HG03354 (cell line): ENCODE measurements at regions not wholly inside any gene's neighbourhood (a gene's known extent, or its start where the extent isn't known, plus 50 kb on each side); places are given as distances from the start of the nearest gene placed in this dataset.
"Not testable (repeated sequence)": the region's sequence is repeated elsewhere in the genome, so short reads cannot be mapped to it uniquely, and the experiment has no call there.

Experiments
- ATAC-seq: cut with Tn5 transposase; IDR thresholded peaks from one replicate; pipeline ENCODE4 v1.9.1; 2021; ENCODE audit warnings: mild to moderate bottlenecking; ENCODE audit not compliant: unreplicated experiment, poor library complexity, severe bottlenecking

DNA sequence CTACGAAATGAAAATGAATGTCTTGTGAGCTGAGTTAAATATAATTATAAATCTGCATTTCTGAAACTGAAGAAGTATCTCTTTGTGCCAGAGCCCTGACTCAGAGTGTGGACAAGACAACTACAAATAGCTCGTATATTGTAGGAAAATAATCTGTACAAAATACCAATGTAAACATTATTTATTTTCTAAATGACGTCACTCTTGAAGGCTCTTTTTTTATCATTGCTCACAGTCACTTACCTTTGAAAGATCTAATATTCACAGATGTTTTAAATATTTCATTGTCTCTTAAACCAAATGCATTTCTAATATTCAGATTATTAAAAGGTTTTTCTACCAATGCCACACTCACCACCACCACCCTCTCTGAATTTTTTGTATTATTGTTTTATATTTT lies 226.1 kb downstream of the SLCO4C1 start:
- ATAC-seq = no peak

DNA sequence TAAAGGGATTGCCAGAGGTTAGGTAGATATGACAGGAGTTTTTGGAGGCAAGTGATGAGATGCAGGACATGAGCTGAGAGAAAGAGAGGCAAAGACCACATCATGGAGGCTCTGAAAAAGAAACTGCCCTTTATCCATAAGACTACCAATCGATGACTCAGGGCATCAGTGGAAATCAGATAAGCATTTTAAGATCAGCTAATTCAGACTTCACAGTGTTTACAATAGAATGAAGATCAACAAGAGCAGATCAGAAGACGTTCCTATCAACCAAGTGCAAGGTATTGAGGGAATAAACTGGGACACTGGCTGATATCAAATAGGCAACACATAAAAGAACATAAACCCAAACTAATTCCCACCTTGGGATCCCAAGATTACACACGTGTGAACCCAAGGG lies 227.2 kb downstream of the SLCO4C1 start:
- no peak for ATAC-seq

DNA sequence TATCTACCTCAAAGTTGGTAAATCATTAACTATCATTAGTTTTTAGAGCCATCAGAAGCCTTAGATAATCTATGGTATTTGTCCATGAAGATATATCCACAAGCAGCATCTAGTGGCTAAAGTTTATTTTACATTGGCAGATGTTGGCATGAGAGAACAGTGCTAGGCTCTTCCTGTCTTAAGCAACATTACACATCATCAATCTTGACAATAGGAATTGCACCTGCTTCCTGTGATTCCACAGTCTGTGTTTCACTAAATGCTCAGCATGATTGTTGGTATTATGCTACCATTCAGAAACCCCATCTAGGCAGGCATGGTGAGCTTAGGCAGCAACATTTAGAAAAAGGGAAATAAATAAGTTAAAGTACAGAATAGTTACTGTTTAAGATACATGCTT lies 246.6 kb downstream of the SLCO4C1 start:
- no peak for ATAC-seq

DNA sequence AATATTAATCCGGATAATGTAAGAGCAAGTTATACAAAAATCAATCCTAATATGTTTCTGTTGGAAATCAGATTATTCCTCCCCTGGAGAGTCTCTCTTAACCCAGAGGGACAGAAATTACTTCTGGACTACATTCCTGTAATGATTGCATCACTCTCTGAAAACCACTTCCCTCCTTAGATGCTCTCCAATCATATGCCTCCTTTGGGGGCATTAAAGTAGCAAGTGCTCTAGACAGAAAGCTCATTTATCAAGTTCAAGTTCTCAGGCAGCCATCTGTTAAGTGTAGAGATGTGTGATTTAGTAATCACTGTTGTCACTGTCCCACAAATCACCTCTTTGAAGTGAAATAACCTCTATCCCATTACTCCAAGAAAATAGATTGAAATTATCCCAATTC lies 247.1 kb downstream of the SLCO4C1 start:
- ATAC-seq = no peak

DNA sequence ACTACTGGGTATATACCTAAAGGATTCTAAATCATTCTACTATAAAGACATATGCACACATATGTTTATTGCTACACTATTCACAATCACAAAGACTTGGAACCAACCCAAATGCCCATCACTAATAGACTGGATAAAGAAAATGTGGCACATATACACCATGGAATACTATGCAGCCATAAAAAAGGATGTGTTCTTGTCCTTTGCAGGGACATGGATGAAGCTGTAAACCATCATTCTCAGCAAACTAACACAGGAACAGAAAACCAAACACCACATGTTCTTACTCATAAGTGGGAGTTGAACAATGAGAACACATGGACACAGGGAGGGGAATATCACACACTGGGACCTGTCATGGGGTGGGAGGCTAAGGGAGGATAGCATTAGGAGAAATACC lies 249.0 kb downstream of the SLCO4C1 start:
- not testable (repeated sequence) for ATAC-seq

DNA sequence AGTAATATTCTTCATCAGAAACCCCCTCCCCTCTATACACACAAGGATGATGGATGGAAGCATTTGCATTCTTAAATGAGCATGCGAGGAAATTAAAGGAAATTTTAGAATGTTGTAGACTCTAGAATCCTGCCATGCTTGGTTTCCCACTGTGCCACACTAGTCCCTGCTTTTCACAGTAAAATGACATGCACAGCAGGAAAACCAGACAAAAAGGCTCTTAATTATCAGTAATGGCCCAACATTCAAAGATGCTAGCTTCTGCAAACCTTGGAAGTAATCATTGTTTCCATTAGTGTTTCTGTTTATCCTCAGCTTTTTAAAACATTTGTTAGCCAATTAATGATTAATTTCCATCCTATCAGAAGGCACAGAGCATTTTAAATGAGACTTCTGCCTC lies 255.8 kb downstream of the SLCO4C1 start:
- no peak for ATAC-seq

DNA sequence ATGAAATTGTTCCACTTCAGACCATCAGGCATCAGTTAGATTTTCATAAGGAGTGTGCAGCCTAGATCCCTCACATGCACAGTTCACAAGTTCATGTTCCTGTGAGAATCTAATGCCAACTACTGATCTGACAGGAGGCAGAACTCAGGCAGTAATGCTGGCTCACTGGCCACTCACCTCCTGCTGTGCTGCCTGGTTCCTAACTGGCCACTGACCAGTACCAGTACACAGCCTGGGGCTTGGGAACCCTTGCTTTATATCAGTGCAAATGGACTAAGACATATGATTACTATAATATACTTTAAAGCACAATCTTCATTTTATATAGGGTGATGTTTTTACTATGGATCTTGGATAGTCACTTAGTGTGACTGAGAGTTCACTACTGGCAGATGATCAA lies 259.2 kb downstream of the SLCO4C1 start:
- no peak for ATAC-seq

DNA sequence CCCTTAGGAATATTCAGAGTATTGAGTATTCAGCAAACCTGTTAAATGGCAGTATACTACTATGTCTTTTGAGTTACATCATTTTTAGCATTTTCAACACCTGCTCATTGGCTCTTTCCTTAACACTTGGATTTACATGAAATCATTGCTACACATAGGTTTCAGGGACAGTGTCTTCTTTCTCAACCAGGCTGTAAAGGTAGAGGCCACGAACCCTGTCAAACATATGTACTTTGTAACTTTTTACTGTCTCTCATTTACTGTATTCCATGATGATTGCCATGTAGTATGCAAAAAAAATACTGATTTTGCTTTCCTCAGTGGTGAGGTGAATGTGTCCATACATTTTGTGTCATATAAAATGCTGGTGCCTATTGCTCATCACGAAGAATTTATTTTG lies 264.4 kb downstream of the SLCO4C1 start:
- ATAC-seq = no peak

DNA sequence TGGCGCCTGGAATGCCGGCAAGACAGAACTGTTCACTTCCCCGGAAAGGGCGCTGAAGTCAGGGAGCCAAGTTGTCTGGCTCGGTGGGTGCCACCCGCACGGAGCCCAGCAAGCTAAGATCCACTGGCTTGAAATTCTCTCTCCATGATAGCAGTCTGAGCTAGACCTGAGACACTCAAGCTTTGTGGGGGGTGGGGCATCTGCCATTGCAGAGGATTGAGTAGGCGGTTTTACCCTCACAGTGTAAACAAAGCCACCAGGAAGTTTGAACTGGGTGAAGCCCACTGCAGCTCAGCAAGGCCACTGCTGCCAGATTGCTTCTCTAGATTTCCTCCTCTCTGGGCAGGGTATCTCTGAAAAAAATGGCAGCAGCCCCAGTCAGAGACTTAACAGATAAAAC lies 277.4 kb downstream of the SLCO4C1 start:
- ATAC-seq = no peak

DNA sequence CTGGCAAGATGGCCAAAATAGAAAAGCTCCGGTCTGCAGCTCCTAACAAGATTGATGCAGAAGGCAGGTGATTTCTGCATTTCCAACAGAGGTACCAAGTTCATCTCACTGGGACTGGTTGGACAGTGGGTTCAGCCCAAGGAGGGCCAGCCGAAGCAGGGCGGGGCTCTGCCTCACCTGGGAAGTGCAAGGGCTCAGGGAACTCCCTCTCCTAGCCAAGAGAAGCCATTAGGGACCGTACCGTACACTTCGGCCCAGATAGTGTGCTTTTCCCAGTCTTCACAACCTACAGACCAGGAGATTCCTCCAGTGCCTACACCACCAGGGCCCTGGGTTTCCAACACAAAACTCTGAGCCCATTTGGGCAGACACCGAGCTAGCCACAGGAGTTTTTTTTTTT lies 277.8 kb downstream of the SLCO4C1 start:
- ATAC-seq = no peak

DNA sequence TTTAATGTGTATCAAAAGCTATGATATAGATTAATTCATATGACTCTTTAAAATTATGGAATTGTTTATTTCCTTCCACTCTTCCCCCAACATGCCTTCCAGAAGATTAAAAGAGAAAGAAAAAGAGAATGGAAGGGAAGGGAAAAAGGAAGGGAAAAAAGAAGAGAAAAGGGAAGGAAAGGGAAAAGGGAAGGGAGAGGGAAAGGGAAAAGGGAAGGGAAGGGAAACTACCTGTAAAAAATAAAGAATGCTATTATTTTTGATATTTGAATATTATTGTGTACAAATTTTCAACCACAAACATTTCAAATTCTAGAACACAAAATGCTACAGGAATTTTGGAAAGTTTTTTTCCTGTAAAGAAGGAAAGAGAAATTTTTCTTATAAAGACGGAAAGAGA lies 281.7 kb downstream of the SLCO4C1 start:
- ATAC-seq = no peak

DNA sequence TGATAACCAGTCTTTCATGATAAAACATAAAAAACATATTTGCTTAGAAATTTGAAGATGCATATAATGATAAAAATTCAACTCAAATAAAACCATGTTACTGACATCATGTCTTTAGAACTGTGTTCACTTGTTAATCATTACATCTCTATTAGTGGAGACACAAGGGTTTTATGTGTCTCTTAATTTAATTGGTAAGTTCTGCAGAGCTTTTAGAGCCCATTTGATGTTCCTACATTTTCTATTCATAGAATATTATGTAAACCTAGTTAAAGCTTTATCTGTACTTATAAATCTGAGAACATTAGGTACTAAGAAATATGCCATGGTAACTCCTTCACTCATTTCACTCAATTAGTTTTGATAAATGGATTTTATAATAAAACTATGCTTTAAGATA lies 285.4 kb downstream of the SLCO4C1 start:
- no peak for ATAC-seq

DNA sequence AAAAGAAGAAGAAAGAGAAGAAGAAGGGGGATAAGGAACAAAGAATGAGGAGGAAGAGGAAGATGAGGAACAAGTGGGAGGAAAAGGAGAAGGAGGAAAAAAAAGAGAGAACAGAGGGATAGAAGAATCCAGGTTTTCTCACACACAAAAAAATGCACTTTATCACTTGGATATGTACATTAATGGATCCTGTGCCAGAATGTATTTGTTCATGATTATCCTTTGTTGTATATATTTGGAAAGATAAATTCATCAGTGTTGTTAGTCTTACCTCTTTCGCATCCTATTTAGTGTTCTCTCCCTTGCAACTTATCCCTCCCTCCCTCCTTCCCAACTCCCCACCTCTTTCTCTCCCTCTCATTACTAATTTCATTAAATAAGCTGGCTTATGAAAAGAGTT lies 298.8 kb downstream of the SLCO4C1 start:
- no peak for ATAC-seq

DNA sequence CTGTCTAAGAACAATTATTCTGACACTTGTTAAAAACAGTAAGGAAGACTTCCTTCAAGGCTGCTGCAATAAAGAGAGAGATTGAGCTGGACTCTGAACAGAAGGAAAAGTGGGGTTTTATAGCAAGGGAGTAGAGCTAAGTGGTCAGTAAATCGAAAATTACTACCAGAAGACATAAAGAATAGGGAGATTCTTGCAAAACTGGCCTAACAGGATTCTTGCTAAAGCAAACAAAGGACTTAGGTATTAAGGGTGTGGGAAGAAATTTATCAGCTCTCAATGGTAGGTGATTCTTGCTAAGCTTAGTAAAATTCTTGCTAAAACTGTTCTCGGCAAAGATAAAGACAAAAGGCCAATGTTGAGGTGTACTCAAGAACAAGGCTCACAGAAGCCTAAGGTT lies 300.5 kb downstream of the SLCO4C1 start:
- no peak for ATAC-seq

DNA sequence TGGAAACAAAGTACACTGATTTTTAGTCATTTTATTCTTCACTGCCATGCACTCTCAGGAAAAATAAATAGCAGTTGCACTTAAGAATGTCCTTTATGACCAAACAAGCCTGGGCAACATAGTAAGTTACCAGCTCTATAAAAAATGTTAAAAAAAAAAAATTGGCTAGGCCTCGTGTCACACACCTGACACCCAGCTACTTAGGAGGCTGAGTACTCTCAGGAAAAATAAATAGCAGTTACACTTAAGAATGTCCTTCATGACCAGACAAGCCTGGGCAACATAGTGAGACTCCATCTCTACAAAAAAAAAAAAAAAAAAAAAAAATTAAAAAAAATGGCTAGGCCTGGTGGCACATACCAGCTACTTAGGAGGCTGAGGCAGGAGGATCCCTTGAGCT lies 304.6 kb downstream of the SLCO4C1 start:
- ATAC-seq = no peak

DNA sequence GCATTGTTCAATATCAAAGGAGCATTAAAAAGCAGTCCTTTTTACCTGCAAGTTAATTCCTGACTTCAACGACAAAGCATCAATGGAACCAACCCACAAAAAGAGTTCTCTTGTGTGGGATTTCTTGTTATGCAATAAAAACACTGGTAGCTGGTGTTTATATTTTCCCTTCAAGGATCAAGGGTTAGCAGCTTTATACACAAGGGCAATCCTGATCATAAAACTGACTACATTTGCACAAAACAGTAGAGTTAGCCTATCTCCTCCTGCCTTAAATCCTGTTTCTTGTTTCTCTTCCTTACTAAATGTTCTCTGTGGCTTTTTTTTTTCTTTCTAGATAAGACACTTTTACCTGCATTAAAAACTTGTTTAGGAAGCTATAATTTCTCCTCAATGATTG lies 306.4 kb downstream of the SLCO4C1 start:
- no peak for ATAC-seq

DNA sequence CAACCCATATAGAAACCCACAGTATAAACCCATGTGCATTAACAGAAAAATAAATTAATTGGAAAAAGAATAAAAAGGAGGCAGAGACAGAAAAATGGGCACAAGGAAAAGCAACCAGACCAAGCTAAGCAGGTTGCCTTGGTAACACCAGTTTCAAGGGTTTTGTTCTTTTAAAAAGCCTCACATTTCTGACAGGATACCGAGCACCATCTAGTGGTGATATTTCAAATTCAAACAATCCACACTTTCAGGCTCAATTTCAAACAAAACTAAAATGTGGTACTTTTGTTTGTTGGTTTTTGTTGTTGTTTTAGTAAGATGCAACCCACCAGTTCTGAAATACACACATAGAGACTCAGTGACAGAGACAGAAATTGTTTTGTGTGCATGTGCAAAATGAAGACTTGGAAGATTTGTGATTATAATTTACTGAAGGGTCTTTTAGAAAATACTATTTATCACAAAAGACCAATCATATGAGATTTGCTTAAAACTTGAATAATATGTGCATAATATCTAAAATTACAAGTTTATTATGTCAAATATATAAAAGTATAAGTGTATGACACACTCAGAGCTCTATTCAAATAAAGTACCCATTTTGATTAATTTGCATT lies 318.2 kb downstream of the SLCO4C1 start:
- peak; percentile 96 for ATAC-seq

DNA sequence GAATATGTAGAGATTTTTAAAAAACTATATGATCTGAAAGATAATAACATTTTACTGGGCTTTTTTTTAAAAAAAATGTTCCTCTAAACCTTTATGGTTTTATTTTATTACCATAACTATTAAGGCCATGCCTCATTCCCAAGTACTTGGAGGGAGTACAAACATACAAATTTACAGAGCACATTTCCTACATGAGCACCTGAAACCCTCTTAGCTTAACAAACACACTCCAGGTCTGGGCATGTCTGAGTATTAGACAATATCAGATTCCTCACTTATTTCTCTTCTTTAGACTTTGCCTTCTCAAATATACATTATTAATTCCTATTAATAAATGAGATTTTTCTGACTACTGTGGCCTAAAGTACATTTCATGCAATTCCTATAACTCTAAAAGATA lies 319.2 kb downstream of the SLCO4C1 start:
- no peak for ATAC-seq

DNA sequence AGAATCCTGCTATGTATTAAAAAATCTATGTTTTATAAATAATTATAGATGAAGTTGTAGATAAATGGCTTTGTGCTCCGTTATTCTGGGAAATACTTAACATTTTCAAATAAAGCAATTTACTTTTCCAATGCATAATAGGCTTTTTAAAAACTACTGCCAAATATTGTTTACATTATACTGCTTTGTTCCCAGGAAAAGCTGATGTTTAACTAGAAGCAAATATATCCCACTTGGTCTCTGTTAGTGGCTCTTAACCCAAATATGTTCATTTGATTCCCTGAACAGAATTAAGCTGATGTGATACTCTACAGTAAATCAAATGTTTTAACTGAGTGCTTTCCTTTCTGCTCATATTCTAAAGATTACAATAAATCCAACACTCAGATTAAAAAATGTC lies 326.3 kb downstream of the SLCO4C1 start:
- no peak for ATAC-seq

DNA sequence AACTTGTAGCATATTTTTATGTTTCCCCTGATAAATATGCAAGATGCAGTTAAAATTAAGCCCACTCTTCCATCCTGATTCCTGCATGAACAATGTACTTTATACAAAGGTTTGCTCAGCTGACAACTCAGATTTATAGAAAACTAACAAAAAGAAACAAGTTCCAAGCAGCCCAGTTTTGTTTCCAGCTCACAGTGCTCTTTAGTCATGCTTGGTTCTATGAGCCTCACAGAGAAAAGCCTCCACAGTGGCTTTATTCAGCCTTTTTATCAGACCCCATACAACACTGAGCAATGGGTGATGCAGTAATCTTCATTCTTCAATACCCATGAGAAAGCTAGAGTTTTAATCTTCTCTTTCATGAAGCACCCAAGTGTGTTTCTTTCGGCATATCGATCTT lies 329.6 kb downstream of the SLCO4C1 start:
- no peak for ATAC-seq

DNA sequence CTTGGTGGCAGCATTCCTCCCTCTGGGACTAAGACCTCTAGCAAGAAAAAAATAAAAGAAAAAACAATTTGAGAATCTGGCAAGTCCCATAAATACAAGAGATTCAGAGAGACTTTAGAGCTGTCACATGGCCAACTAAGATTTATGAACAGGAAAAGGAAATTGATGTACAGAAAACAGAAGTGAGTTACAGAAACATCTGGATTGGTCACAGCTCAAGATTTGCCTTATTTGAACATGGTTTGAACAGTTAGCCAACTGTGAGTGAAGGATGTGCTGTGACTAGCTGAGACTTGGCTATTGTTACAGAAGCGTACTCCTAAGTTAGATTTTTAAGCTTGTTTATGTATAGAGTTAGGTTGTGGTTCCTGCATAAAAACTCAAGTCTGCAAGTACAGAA lies 340.2 kb downstream of the SLCO4C1 start:
- no peak for ATAC-seq

DNA sequence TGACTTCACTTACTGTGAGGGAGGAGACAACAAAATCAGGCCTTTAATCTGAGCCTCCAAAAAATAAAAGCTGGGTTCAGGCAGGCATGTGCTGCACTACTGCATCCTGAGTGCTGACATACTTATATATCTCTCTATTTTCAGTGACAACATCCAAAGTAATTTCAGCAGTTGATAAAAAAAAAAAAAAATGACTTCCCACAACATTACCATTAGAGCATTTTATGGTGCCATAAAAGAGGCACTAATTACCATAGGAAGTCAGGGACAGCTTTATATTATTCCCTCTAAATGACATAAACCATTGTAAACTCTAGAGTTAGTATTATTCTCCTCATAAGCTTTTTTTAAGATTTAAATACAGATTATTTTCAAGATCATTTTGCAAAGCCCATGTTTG lies 346.1 kb downstream of the SLCO4C1 start:
- no peak for ATAC-seq
